ENCODE measurements at regions not wholly inside any gene's neighbourhood (a gene's known extent, or its start where the extent isn't known, plus 50 kb on each side); places are given as distances from the start of the nearest gene placed in this dataset.
A peak's percentile ranks its signal among the peaks of the same experiment; 100 is the strongest.
"Not testable (repeated sequence)": the region's sequence is repeated elsewhere in the genome, so short reads cannot be mapped to it uniquely, and the experiment has no call there.

- no peak for DNase-seq
Measured at GRCh38 chr22:26811647-26811992, 154.2 kb downstream of the MIAT start.

GRCh38 chr22:26812731-26813130 is 155.3 kb downstream of the MIAT start:
- no peak for DNase-seq

GRCh38 chr22:26816726-26817125 is 159.3 kb downstream of the MIAT start:
- no peak for DNase-seq

GRCh38 chr22:26817926-26818325 is 160.5 kb downstream of the MIAT start:
- no peak for DNase-seq

GRCh38 chr22:26821854-26822253 is 164.5 kb downstream of the MIAT start:
- DNase-seq = no peak

DNA sequence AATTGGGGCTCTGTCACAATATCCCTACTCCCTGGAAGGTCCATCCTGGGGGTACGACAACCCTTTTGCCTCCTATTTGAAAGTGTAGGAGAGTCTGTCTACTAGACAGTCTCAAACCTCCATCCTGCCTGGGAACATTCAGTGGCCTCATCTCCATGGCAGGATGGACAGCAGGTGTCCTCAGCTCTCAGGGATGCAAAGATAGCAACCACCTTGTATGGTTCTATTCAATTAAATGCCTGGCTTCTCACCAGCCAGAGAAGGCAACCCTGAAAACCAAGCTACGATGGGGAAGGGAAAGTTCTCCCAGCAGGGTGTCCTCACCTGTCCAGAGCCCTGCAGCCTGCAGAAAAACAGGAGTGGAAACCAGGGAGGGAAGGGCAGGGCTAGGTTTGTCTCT is 164.9 kb downstream of the MIAT start:
- no peak for DNase-seq

DNA sequence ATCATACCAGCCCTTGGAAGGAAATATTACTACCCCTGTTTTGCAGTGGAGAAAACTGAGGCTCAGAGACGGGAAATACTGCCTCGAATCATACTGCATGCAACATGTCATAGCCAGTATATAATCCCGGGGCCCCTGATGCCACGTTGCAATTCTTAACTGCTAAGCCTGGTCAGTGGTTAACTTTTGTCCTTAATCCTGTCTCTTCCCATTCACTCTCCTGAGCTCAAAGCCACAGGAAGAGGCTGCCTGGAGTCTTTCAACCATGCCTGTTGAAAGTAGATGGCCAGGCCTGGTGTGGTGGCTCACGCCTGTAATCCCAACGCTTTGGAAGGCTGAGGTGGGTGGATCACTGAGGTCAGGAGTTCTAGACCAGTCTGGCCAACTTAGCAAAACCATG is 166.6 kb downstream of the MIAT start:
- DNase-seq = no peak

DNA sequence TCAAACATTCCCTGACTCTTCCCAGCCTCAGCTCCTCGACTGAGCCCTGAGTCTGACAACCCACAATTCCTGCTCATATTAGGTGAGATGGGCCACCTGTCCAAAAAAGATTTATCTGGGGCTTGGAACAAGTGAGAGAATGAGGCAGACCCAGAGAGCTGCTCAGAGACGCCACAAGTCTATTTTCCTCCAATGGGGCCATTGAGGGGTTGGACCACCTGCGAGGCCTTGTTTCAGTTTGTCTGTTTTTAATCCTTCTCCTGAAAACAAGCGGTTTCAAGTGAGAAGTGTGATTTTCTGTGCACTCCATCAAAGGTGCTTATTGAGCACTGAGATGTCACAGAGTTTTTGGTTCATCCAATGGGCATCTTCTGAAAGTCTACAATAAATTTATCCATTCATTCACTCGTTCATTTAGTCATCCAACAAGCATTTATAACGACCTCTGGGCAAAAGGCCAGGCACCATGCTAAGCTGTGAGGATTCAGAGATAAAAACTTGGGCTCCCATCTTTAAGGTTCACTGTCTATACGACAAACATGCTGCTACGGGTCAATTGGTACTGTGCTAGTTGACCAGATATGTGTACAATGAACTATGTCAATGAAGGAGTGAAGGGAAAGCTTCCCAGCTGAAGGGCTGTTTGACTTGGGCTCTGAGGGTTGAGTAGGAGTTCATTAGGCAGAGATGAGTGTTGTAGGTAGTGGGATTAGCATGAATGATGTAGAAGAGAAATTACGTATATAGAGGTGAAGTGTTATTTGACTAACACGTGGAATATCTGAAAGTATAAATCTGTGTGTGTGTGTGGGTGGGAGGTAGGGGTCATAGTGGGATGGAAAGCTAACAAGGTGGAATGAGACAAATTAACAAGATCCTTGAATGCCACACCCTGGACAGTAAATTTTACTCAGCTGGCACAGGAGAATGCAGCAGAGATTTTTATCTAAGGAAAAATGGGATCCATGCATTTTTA is 168.9 kb downstream of the MIAT start:
- no peak for DNase-seq

- DNase-seq = no peak
Measured at GRCh38 chr22:26827611-26828010, 170.2 kb downstream of the MIAT start.

DNA sequence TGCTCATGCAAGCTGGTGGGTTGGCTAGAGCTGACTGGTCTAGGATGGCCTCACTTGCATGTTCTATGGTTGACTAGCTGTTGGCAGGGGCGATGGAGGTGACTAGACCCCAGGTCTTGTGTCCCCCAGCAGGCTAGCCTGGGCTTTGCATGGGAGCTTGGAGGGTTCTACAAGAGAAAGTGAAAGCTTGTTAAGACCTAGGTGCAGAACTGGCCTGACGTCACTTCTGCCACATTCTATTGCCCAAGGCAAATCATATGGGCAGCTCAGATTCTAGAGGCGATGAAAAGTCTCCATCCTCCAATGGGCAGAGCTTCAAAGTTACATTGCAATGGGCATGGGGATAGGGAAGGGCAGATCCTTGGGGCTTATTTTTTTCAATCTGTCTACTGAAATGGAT is 170.9 kb downstream of the MIAT start:
- DNase-seq = no peak

GRCh38 chr22:26830837-26831236 is 173.4 kb downstream of the MIAT start:
- no peak for DNase-seq

GRCh38 chr22:26835023-26835422 is 177.6 kb downstream of the MIAT start:
- DNase-seq = no peak

GRCh38 chr22:26835929-26836528 is 178.6 kb downstream of the MIAT start:
- DNase-seq = peak; percentile 32

GRCh38 chr22:26837784-26838470 is 180.5 kb downstream of the MIAT start:
- DNase-seq = no peak

DNA sequence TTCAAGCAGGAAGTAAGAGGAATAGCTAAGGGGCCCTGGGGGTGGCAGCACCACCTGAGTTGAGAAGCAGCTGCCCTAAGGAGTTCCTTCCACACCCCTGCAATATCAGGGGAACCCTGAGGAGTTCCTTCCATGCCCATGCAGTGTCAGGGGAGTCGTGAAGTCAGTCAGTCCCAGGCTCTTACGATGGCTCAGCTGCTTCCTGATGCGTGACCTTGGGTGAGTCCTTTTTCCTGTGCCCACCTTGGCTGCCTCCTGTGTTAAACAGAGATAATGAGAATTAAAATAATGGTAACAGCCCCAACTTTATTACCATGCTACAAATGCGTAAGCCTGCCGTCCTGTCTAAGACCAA is 181.1 kb downstream of the MIAT start:
- no peak for DNase-seq

GRCh38 chr22:26839216-26839615 is 181.8 kb downstream of the MIAT start:
- no peak for DNase-seq

GRCh38 chr22:26840770-26841169 is 183.4 kb downstream of the MIAT start:
- not testable (repeated sequence) for DNase-seq

- no peak for DNase-seq
Measured at GRCh38 chr22:26842103-26842502, 184.7 kb downstream of the MIAT start.

DNA sequence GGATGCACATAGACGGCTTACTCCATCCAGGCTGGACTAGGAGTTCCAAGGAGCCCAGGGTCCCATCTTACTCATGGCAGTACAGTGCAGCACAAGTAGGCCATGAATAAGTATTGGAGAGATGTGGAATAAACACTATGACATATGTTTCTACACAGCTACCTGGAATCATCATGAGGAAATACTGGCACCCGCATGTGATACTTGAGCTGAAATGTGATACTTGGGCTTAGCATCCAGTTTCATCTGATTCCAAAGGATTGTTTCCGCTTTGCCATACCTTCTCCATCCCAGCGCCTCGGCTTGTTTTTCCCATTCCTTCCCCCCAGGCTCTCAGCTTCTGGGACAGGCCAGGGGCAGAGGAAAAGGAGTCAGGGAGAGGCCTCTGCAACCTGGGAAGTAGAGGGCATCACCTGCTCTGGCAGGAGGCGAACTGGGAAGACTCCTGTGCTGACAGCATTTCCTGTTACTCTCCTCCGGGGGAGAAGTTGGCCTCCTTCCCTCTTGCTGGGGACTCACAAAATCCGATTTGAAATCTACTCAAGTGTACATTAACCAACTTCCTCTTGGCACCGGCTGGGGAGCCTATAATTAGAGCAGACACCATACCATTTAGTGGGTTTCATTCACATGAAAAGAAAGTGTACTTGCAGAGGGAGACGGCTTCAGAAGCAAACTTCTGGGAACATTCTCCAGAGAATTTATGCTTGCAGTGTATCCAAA is 187.8 kb downstream of the MIAT start:
- no peak for DNase-seq

DNA sequence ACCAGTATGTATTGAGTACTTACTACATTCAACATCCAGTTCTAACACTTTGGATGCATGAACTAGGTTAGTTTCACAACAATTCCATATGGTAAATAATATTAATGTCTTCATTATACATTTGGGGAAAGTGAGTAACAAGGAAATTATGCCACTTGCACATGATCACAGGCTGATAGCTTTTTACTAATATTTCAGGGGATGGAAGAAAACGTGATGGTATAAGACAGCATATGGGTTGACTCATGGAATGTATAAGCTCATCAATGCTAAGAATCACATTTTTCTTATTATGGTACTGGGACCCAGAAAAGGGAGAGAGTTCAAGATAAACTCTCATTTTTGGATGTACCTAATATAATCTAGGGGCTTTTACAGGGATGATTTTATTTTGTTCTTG is 188.7 kb downstream of the MIAT start:
- DNase-seq = no peak

GRCh38 chr22:26846645-26847044 is 189.3 kb downstream of the MIAT start:
- no peak for DNase-seq

DNA sequence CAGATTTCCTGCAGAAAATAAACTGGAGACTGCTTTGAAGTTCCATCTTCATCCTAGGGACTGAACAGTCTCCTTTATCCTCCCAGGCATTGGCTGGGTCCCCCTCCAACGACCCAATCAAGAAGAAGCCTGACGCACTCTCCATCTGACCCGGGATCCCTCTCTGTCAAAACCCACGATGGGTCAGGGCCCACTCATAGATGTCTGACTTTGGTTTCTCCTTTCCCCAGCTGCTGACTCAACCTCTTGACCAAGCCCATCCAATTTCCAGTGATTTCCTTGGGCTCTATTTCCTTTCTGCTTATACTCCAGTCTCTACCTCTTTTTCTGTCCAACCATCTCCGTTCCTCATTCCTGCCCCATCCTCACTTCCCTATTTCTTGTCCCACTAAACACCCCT is 189.7 kb downstream of the MIAT start:
- no peak for DNase-seq

DNA sequence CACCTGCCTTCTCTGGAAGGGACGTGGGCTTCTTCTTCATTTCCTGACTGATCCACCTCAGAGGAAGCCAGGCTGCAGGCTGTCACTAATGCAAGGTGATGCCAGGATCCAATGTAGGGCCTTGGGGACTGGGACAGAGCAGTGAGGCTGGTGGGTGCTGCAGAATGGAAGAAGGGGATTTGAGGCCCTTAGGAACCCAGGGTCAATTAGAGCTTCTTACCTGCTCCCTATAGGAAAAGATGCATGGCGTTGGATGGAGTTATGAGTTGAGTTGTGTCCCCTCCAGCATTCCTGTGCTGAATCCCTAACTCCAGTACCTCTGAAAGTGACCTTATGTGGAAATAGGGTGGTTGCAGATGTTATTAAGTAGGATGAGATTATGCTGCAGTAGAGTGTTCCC is 190.4 kb downstream of the MIAT start:
- no peak for DNase-seq
